HG03175 (cell line): ENCODE measurements at regions not wholly inside any gene's neighbourhood (a gene's known extent, or its start where the extent isn't known, plus 50 kb on each side); places are given as distances from the start of the nearest gene placed in this dataset.
"Not testable (repeated sequence)": the region's sequence is repeated elsewhere in the genome, so short reads cannot be mapped to it uniquely, and the experiment has no call there.

Source experiments
- ATAC-seq: cut with Tn5 transposase; IDR thresholded peaks from one replicate; pipeline ENCODE4 v1.9.1; 2021; ENCODE audit warnings: mild to moderate bottlenecking, moderate library complexity; ENCODE audit not compliant: unreplicated experiment

- ATAC-seq = no peak
Observed at GRCh38 chr2:145931781-145932395, 1412.0 kb upstream of the ZEB2 start.

- no peak for ATAC-seq
Observed at GRCh38 chr2:145930318-145930717, 1410.4 kb upstream of the ZEB2 start.

GRCh38 chr2:145927131-145927950 is 1407.4 kb upstream of the ZEB2 start:
- ATAC-seq = no peak

GRCh38 chr2:145925591-145925990 is 1405.7 kb upstream of the ZEB2 start:
- ATAC-seq = no peak

- no peak for ATAC-seq
Observed at GRCh38 chr2:145919477-145919876, 1399.6 kb upstream of the ZEB2 start.

GRCh38 chr2:145918951-145919350 is 1399.0 kb upstream of the ZEB2 start:
- ATAC-seq = no peak

- no peak for ATAC-seq
Observed at GRCh38 chr2:145916799-145917198, 1396.9 kb upstream of the ZEB2 start.

- no peak for ATAC-seq
Observed at GRCh38 chr2:145914716-145915115, 1394.8 kb upstream of the ZEB2 start.

- no peak for ATAC-seq
Observed at GRCh38 chr2:145910416-145910815, 1390.5 kb upstream of the ZEB2 start.

- ATAC-seq = no peak
Observed at GRCh38 chr2:145909766-145910165, 1389.8 kb upstream of the ZEB2 start.

GRCh38 chr2:145909175-145909755 is 1389.3 kb upstream of the ZEB2 start:
- ATAC-seq = no peak

- ATAC-seq = no peak
Observed at GRCh38 chr2:145906354-145906753, 1386.4 kb upstream of the ZEB2 start.

- ATAC-seq = no peak
Observed at GRCh38 chr2:145905371-145905770, 1385.5 kb upstream of the ZEB2 start.

GRCh38 chr2:145897151-145897550 is 1377.2 kb upstream of the ZEB2 start:
- no peak for ATAC-seq

GRCh38 chr2:145887915-145888314 is 1368.0 kb upstream of the ZEB2 start:
- ATAC-seq = no peak

GRCh38 chr2:145880997-145881396 is 1361.1 kb upstream of the ZEB2 start:
- not testable (repeated sequence) for ATAC-seq

GRCh38 chr2:145875016-145875415 is 1355.1 kb upstream of the ZEB2 start:
- no peak for ATAC-seq

- no peak for ATAC-seq
Observed at GRCh38 chr2:145874466-145874865, 1354.5 kb upstream of the ZEB2 start.

- no peak for ATAC-seq
Observed at GRCh38 chr2:145864501-145864900, 1344.6 kb upstream of the ZEB2 start.

- no peak for ATAC-seq
Observed at GRCh38 chr2:145861940-145862339, 1342.0 kb upstream of the ZEB2 start.

GRCh38 chr2:145860083-145860482 is 1340.2 kb upstream of the ZEB2 start:
- ATAC-seq = no peak

GRCh38 chr2:145855142-145855541 is 1335.2 kb upstream of the ZEB2 start:
- no peak for ATAC-seq
